Left lobe of liver (tissue), 2 donors: ENCODE measurements at regions not wholly inside any gene's neighbourhood (a gene's known extent, or its start where the extent isn't known, plus 50 kb on each side); places are given as distances from the start of the nearest gene placed in this dataset.
"Not testable (repeated sequence)": the region's sequence is repeated elsewhere in the genome, so short reads cannot be mapped to it uniquely, and the experiment has no call there.

Source experiments
- ATAC-seq: fragments of 200-7000 bp; cut with Tn5 transposase; one replicate; pipeline ENCODE4 v1.9.1; 2020; ENCODE audit warnings: mild to moderate bottlenecking, moderate library complexity
- DNase-seq: peaks from one replicate; pipeline ENCODE4 v3.0.0-alpha.2; 2020; ENCODE audit warnings: low spot score
- donor health status: DM: no; HTN: no; CAD: no; lungs with moderate emphysema.
- donor health status: DM: no; HTN: yes; CAD: no.

GRCh38 chr22:49475253-49475652 is 352.4 kb downstream of the BRD1 start:
- no peak for ATAC-seq
- no peak for DNase-seq

GRCh38 chr22:49473286-49473685 is 354.4 kb downstream of the BRD1 start:
- no peak for ATAC-seq
- DNase-seq: no peak

- no peak for ATAC-seq
- no peak for DNase-seq
Observed at GRCh38 chr22:49470741-49471503, 356.8 kb downstream of the BRD1 start.

GRCh38 chr22:49469896-49470740 is 357.6 kb downstream of the BRD1 start:
- ATAC-seq: no peak
- DNase-seq: no peak

- DNase-seq (no peak), ATAC-seq (no peak)
Observed at GRCh38 chr22:49468487-49469198, 359.0 kb downstream of the BRD1 start.

- ATAC-seq (no peak), DNase-seq (no peak)
Observed at GRCh38 chr22:49466878-49467595, 360.6 kb downstream of the BRD1 start.

- ATAC-seq (no peak), DNase-seq (no peak)
Observed at GRCh38 chr22:49464037-49464436, 363.6 kb downstream of the BRD1 start.

- DNase-seq (no peak), ATAC-seq (peak; percentile 26)
Observed at GRCh38 chr22:49462795-49463194, 364.9 kb downstream of the BRD1 start.

GRCh38 chr22:49462291-49462690 is 365.4 kb downstream of the BRD1 start:
- ATAC-seq (no peak), DNase-seq (no peak)

- DNase-seq (no peak), ATAC-seq (no peak)
Observed at GRCh38 chr22:49461674-49462073, 366.0 kb downstream of the BRD1 start.

- ATAC-seq (no peak), DNase-seq (no peak)
Observed at GRCh38 chr22:49460592-49461281, 366.9 kb downstream of the BRD1 start.

- no peak for DNase-seq
- ATAC-seq: no peak
Observed at GRCh38 chr22:49460091-49460490, 367.6 kb downstream of the BRD1 start.

GRCh38 chr22:49458708-49459099 is 369.0 kb downstream of the BRD1 start:
- ATAC-seq (no peak), DNase-seq (no peak)

- DNase-seq (no peak), ATAC-seq (no peak)
Observed at GRCh38 chr22:49457946-49458707, 369.5 kb downstream of the BRD1 start.

GRCh38 chr22:49457146-49457545 is 370.5 kb downstream of the BRD1 start:
- DNase-seq (no peak), ATAC-seq (no peak)

GRCh38 chr22:49455595-49455994 is 372.1 kb downstream of the BRD1 start:
- ATAC-seq: no peak
- no peak for DNase-seq

GRCh38 chr22:49454726-49455125 is 372.9 kb downstream of the BRD1 start:
- DNase-seq (no peak), ATAC-seq (no peak)

- DNase-seq (no peak), ATAC-seq (no peak)
Observed at GRCh38 chr22:49453771-49454170, 373.9 kb downstream of the BRD1 start.

- DNase-seq: not testable (repeated sequence)
Observed at GRCh38 chr22:49453019-49453418, 374.7 kb downstream of the BRD1 start.

More at GRCh38 chr22:49453019-49453418, 374.7 kb downstream of the BRD1 start:
- ATAC-seq: not testable (repeated sequence)
